Endothelial cell of umbilical vein (primary cell): ENCODE measurements at regions not wholly inside any gene's neighbourhood (a gene's known extent, or its start where the extent isn't known, plus 50 kb on each side); places are given as distances from the start of the nearest gene placed in this dataset.

Source experiments
- CTCF ChIP-seq, 2 donors: IDR thresholded peaks; 1 replicate in 1 of 2; 2 replicates in 1 of 2; pipeline ENCODE4 v1.5.1; 2011; ENCODE audit warnings: low read length in 2 of 2, mild to moderate bottlenecking in 2 of 2, moderate library complexity in 2 of 2, control low read depth in 1 of 2, inconsistent platforms in 1 of 2, low read depth in 1 of 2; ENCODE audit not compliant: insufficient read depth in 1 of 2; ENCODE audit errors: extremely low read depth in 1 of 2
- EZH2 ChIP-seq: IDR thresholded peaks from 2 replicates; pipeline ENCODE4 v1.6.1; 2012; ENCODE audit warnings: borderline replicate concordance, low read depth, mild to moderate bottlenecking, moderate library complexity, low read length, inconsistent platforms; ENCODE audit not compliant: severe bottlenecking
- POLR2AphosphoS5 ChIP-seq: IDR thresholded peaks from 2 replicates; pipeline ENCODE4 v1.6.1; 2012; ENCODE audit warnings: low read depth, mild to moderate bottlenecking, control low read depth, low read length, moderate library complexity; ENCODE audit not compliant: insufficient read depth

GRCh38 chr7:119712886-119713462, 560.0 kb upstream of the KCND2 start:
- no peak for TF ChIP-seq POLR2AphosphoS5
- no peak for TF ChIP-seq CTCF (IDR thresholded peaks at IDR 0.05; ENCODE audit: extremely low read depth in 1 of 2, insufficient read depth in 1 of 2, low read depth in 1 of 2, low read length in 2 of 2)
- TF ChIP-seq EZH2: no peak
